ENCODE measurements at regions not wholly inside any gene's neighbourhood (a gene's known extent, or its start where the extent isn't known, plus 50 kb on each side); places are given as distances from the start of the nearest gene placed in this dataset.

DNA sequence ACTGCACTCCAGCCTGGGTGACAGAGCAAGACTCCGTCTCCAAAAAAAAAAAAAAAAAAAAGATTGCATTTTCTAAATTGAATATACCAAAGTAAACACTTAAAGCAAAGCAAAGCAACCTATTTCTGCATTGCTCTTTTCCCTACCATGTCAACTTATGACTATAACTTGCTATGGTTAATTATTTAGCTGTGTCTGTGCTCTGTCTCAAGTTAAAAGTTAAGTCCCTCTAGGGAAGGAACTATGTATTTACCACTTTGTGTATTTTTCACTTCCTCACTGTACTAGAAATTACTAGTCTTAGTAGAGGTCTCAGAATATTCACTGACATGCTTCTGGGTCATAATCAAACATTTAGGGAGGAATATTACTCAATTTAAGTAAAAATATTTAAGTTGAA is 711.7 kb upstream of the SOX9 start:
- TF ChIP-seq, protein P1, sequence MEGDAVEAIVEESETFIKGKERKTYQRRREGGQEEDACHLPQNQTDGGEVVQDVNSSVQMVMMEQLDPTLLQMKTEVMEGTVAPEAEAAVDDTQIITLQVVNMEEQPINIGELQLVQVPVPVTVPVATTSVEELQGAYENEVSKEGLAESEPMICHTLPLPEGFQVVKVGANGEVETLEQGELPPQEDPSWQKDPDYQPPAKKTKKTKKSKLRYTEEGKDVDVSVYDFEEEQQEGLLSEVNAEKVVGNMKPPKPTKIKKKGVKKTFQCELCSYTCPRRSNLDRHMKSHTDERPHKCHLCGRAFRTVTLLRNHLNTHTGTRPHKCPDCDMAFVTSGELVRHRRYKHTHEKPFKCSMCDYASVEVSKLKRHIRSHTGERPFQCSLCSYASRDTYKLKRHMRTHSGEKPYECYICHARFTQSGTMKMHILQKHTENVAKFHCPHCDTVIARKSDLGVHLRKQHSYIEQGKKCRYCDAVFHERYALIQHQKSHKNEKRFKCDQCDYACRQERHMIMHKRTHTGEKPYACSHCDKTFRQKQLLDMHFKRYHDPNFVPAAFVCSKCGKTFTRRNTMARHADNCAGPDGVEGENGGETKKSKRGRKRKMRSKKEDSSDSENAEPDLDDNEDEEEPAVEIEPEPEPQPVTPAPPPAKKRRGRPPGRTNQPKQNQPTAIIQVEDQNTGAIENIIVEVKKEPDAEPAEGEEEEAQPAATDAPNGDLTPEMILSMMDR (IDR thresholded peaks at IDR 0.05): no peak
- TF ChIP-seq POLR2A (IDR thresholded peaks at IDR 0.05): no peak
